ENCODE measurements at regions not wholly inside any gene's neighbourhood (a gene's known extent, or its start where the extent isn't known, plus 50 kb on each side); places are given as distances from the start of the nearest gene placed in this dataset.
"Not testable (repeated sequence)": the region's sequence is repeated elsewhere in the genome, so short reads cannot be mapped to it uniquely, and the experiment has no call there.

GRCh38 chr6:159521962-159522361 is 171.1 kb downstream of the SOD2 start:
- peaks cover 32% of the 10 kb centered on the region for H3K27me3 Mint-ChIP-seq
- CTCF ChIA-PET = no interaction called here
- ATAC-seq = no peak
- H3K4me3 Mint-ChIP-seq = no peak overlapping the region
- H3K27ac Mint-ChIP-seq = no peak overlapping the region
- intact Hi-C loops (cut with DNase I, micrococcal nuclease) = no loop called here
- DNase-seq = no peak
- no peaks in the 10 kb centered on the region for H3K4me1 Mint-ChIP-seq
- H3K36me3 Mint-ChIP-seq (ENCODE audit: low read depth) = no peaks in the 10 kb centered on the region
- POLR2A ChIA-PET = no interaction called here
- no peaks in the 10 kb centered on the region for H3K9me3 Mint-ChIP-seq (ENCODE audit: low read depth)

- POLR2A ChIA-PET = no interaction called here
- CTCF ChIA-PET = no interaction called here
- H3K9me3 Mint-ChIP-seq (ENCODE audit: low read depth) = no peaks in the 10 kb centered on the region
- ATAC-seq (no peak), DNase-seq (no peak)
- no peak overlapping the region for H3K27ac Mint-ChIP-seq
- intact Hi-C loops (cut with DNase I, micrococcal nuclease) = no loop called here
- H3K4me1 Mint-ChIP-seq = no peaks in the 10 kb centered on the region
- no peak overlapping the region for H3K4me3 Mint-ChIP-seq
- peaks cover 22% of the 10 kb centered on the region for H3K27me3 Mint-ChIP-seq
- no peaks in the 10 kb centered on the region for H3K36me3 Mint-ChIP-seq (ENCODE audit: low read depth)
Measured at GRCh38 chr6:159520002-159520401, 173.0 kb downstream of the SOD2 start.

GRCh38 chr6:159515811-159516210 is 177.2 kb downstream of the SOD2 start:
- ChIA-PET POLR2A (interaction anchor here (0.7 kb wide), 1 partner anchor 52 kb away, joined by 3 read pairs; no protein-coding TSS in a partner anchor), CTCF (interaction anchor here (0.5 kb wide), 2 partner anchors 113 to 1985 kb away, joined by 3 to 4 read pairs; no protein-coding TSS in a partner anchor)
- H3K4me1 Mint-ChIP-seq; H3K36me3 Mint-ChIP-seq (ENCODE audit: low read depth); H3K9me3 Mint-ChIP-seq (ENCODE audit: low read depth); H3K4me3 Mint-ChIP-seq; H3K27ac Mint-ChIP-seq; ATAC-seq; DNase-seq; intact Hi-C loops (cut with DNase I, micrococcal nuclease): not testable (repeated sequence)
- H3K27me3 Mint-ChIP-seq = peaks cover 22% of the 10 kb centered on the region

GRCh38 chr6:159513914-159514313 is 179.1 kb downstream of the SOD2 start:
- Mint-ChIP-seq H3K27me3 (peaks cover 19% of the 10 kb centered on the region), H3K4me1 (no peaks in the 10 kb centered on the region), H3K27ac (no peak overlapping the region), H3K9me3 (ENCODE audit: low read depth) (no peaks in the 10 kb centered on the region), H3K36me3 (ENCODE audit: low read depth) (no peaks in the 10 kb centered on the region), H3K4me3 (no peak overlapping the region)
- no peak for DNase-seq
- POLR2A ChIA-PET = no interaction called here
- CTCF ChIA-PET = no interaction called here
- no peak for ATAC-seq
- intact Hi-C loops (cut with DNase I, micrococcal nuclease) = no loop called here

GRCh38 chr6:159513074-159513720 is 179.8 kb downstream of the SOD2 start:
- intact Hi-C loops (cut with DNase I, micrococcal nuclease) = no loop called here
- Mint-ChIP-seq H3K4me3 (no peak overlapping the region), H3K4me1 (no peaks in the 10 kb centered on the region), H3K27ac (no peak overlapping the region), H3K27me3 (peaks cover 19% of the 10 kb centered on the region), H3K9me3 (ENCODE audit: low read depth) (no peaks in the 10 kb centered on the region), H3K36me3 (ENCODE audit: low read depth) (no peaks in the 10 kb centered on the region)
- DNase-seq = no peak
- no peak for ATAC-seq
- POLR2A ChIA-PET = no interaction called here
- CTCF ChIA-PET = no interaction called here

- Mint-ChIP-seq H3K27me3 (peaks cover 16% of the 10 kb centered on the region), H3K4me1 (no peaks in the 10 kb centered on the region), H3K9me3 (ENCODE audit: low read depth) (no peaks in the 10 kb centered on the region), H3K27ac (no peak overlapping the region), H3K36me3 (ENCODE audit: low read depth) (no peaks in the 10 kb centered on the region), H3K4me3 (no peak overlapping the region)
- ChIA-PET POLR2A (no interaction called here), CTCF (no interaction called here)
- intact Hi-C loops (cut with DNase I, micrococcal nuclease) = no loop called here
- DNase-seq (no peak), ATAC-seq (no peak)
Measured at GRCh38 chr6:159512571-159512970, 180.5 kb downstream of the SOD2 start.

GRCh38 chr6:159512104-159512503 is 180.9 kb downstream of the SOD2 start:
- no peak overlapping the region for H3K4me3 Mint-ChIP-seq
- H3K4me1 Mint-ChIP-seq = no peaks in the 10 kb centered on the region
- no peak overlapping the region for H3K27ac Mint-ChIP-seq
- ChIA-PET POLR2A (no interaction called here), CTCF (no interaction called here)
- DNase-seq = no peak
- no peaks in the 10 kb centered on the region for H3K36me3 Mint-ChIP-seq (ENCODE audit: low read depth)
- no peak for ATAC-seq
- intact Hi-C loops (cut with DNase I, micrococcal nuclease) = no loop called here
- H3K9me3 Mint-ChIP-seq (ENCODE audit: low read depth) = no peaks in the 10 kb centered on the region
- H3K27me3 Mint-ChIP-seq = peaks cover 13% of the 10 kb centered on the region

GRCh38 chr6:159510141-159510540 is 182.9 kb downstream of the SOD2 start:
- intact Hi-C loops (cut with DNase I, micrococcal nuclease) = no loop called here
- H3K4me3 Mint-ChIP-seq = no peak overlapping the region
- ATAC-seq (no peak), DNase-seq (no peak)
- H3K27me3 Mint-ChIP-seq = peaks cover 13% of the 10 kb centered on the region
- H3K4me1 Mint-ChIP-seq = no peaks in the 10 kb centered on the region
- no peaks in the 10 kb centered on the region for H3K36me3 Mint-ChIP-seq (ENCODE audit: low read depth)
- CTCF ChIA-PET = no interaction called here
- no peaks in the 10 kb centered on the region for H3K9me3 Mint-ChIP-seq (ENCODE audit: low read depth)
- POLR2A ChIA-PET = no interaction called here
- H3K27ac Mint-ChIP-seq = no peak overlapping the region

GRCh38 chr6:159508931-159509330 is 184.1 kb downstream of the SOD2 start:
- Mint-ChIP-seq H3K9me3 (ENCODE audit: low read depth) (no peaks in the 10 kb centered on the region), H3K4me1 (no peaks in the 10 kb centered on the region), H3K27me3 (peaks cover 13% of the 10 kb centered on the region), H3K4me3 (no peak overlapping the region), H3K27ac (no peak overlapping the region), H3K36me3 (ENCODE audit: low read depth) (no peaks in the 10 kb centered on the region)
- ChIA-PET CTCF (no interaction called here), POLR2A (no interaction called here)
- ATAC-seq = no peak
- DNase-seq = no peak
- intact Hi-C loops (cut with DNase I, micrococcal nuclease) = no loop called here

- DNase-seq = no peak
Measured at GRCh38 chr6:159506048-159506447, 187.0 kb downstream of the SOD2 start.

GRCh38 chr6:159505140-159505922 is 187.7 kb downstream of the SOD2 start:
- H3K36me3 Mint-ChIP-seq (ENCODE audit: low read depth) = no peaks in the 10 kb centered on the region
- CTCF ChIA-PET = no interaction called here
- H3K4me3 Mint-ChIP-seq = no peak overlapping the region
- H3K9me3 Mint-ChIP-seq (ENCODE audit: low read depth) = no peaks in the 10 kb centered on the region
- DNase-seq (no peak), ATAC-seq (no peak)
- POLR2A ChIA-PET = no interaction called here
- H3K27me3 Mint-ChIP-seq = peaks cover 10% of the 10 kb centered on the region
- intact Hi-C loops (cut with DNase I, micrococcal nuclease) = no loop called here
- no peaks in the 10 kb centered on the region for H3K4me1 Mint-ChIP-seq
- H3K27ac Mint-ChIP-seq = no peak overlapping the region

More at GRCh38 chr6:159506048-159506447, 187.0 kb downstream of the SOD2 start:
- POLR2A ChIA-PET = no interaction called here
- no peak overlapping the region for H3K4me3 Mint-ChIP-seq
- no peak for ATAC-seq
- H3K4me1 Mint-ChIP-seq = no peaks in the 10 kb centered on the region
- intact Hi-C loops (cut with DNase I, micrococcal nuclease) = no loop called here
- no peak overlapping the region for H3K27ac Mint-ChIP-seq
- no peaks in the 10 kb centered on the region for H3K36me3 Mint-ChIP-seq (ENCODE audit: low read depth)
- H3K9me3 Mint-ChIP-seq (ENCODE audit: low read depth) = no peaks in the 10 kb centered on the region
- CTCF ChIA-PET = no interaction called here
- H3K27me3 Mint-ChIP-seq = peaks cover 9% of the 10 kb centered on the region

GRCh38 chr6:159501558-159501957 is 191.5 kb downstream of the SOD2 start:
- Mint-ChIP-seq H3K27ac (no peak overlapping the region), H3K4me3 (no peak overlapping the region), H3K4me1 (no peaks in the 10 kb centered on the region), H3K36me3 (ENCODE audit: low read depth) (no peaks in the 10 kb centered on the region), H3K27me3 (peaks cover 8% of the 10 kb centered on the region), H3K9me3 (ENCODE audit: low read depth) (peaks cover 7% of the 10 kb centered on the region)
- ATAC-seq (no peak), DNase-seq (no peak)
- CTCF ChIA-PET = no interaction called here
- intact Hi-C loops (cut with DNase I, micrococcal nuclease) = no loop called here
- POLR2A ChIA-PET = no interaction called here
